HL-60 (cell line): ENCODE measurements at regions not wholly inside any gene's neighbourhood (a gene's known extent, or its start where the extent isn't known, plus 50 kb on each side); places are given as distances from the start of the nearest gene placed in this dataset.

Experiments
- DNase-seq, 2 experiments: peaks; one replicate each; pipeline ENCODE4 v3.0.0-alpha.2; 2010 to 2020; ENCODE audit warnings: low read depth in 1 of 2, low spot score in 1 of 2
- H3K27ac ChIP-seq: fragments of 250-450 bp; sonication (Bioruptor Pico); replicated peaks from 2 replicates; pipeline ENCODE4 v1.5.1; 2020; ENCODE audit warnings: mild to moderate bottlenecking, moderate library complexity
- H3K27me3 ChIP-seq: fragments of 250-450 bp; sonication (Bioruptor Pico); 2 replicates; pipeline ENCODE4 v1.5.1; 2021; ENCODE audit warnings: mild to moderate bottlenecking, moderate library complexity; ENCODE audit not compliant: insufficient read depth, poor library complexity, severe bottlenecking
- H3K4me3 ChIP-seq: replicated peaks from 2 replicates; pipeline ENCODE4 v1.5.1; 2011; ENCODE audit warnings: mild to moderate bottlenecking, control low read depth, low read length; ENCODE audit not compliant: insufficient read depth
- GABPA ChIP-seq: IDR thresholded peaks from 2 replicates; pipeline ENCODE4 v1.6.1; 2012; ENCODE audit warnings: low read depth
- POLR2AphosphoS5 ChIP-seq: IDR thresholded peaks from 2 replicates; pipeline ENCODE4 v1.6.1; 2012; ENCODE audit warnings: low read depth
- SPI1 ChIP-seq: IDR thresholded peaks from 2 replicates; pipeline ENCODE4 v1.6.1; 2012; ENCODE audit warnings: low read depth, mild to moderate bottlenecking, borderline replicate concordance
- TF ChIP-seq, protein P1 (sequence below): IDR thresholded peaks from one replicate; pipeline ENCODE4 v1.5.1; 2011; ENCODE audit warnings: low read length, control low read depth, inconsistent platforms; ENCODE audit not compliant: insufficient read depth
- TF ChIP-seq, protein P2 (sequence below): IDR thresholded peaks from 2 replicates; pipeline ENCODE4 v1.6.1; 2012; ENCODE audit warnings: low read depth; ENCODE audit not compliant: insufficient replicate concordance

DNA sequence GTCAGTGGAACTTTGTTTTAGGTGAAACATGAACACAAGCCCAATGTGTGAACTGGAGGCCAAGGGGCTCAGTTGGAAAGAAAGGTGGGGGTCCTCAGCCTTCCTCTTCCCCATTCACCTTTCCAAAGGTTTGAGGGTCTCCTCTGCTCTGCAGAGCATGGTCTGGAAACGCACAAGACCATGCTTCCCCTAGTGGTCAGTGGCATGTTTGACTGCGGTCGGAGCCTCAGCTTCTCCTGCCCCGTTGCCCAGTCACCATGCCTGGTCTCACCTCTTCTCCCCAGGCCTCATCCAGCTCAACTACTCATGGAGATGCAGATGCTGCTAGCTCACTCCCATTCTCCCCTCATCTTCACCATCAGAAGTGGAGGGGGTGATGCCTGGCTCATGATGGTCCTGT lies 340.3 kb downstream of the GADD45G start:
- DNase-seq = no peak
- H3K27ac ChIP-seq = no peak overlapping the region
- TF ChIP-seq, protein P1, sequence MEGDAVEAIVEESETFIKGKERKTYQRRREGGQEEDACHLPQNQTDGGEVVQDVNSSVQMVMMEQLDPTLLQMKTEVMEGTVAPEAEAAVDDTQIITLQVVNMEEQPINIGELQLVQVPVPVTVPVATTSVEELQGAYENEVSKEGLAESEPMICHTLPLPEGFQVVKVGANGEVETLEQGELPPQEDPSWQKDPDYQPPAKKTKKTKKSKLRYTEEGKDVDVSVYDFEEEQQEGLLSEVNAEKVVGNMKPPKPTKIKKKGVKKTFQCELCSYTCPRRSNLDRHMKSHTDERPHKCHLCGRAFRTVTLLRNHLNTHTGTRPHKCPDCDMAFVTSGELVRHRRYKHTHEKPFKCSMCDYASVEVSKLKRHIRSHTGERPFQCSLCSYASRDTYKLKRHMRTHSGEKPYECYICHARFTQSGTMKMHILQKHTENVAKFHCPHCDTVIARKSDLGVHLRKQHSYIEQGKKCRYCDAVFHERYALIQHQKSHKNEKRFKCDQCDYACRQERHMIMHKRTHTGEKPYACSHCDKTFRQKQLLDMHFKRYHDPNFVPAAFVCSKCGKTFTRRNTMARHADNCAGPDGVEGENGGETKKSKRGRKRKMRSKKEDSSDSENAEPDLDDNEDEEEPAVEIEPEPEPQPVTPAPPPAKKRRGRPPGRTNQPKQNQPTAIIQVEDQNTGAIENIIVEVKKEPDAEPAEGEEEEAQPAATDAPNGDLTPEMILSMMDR = no peak
- TF ChIP-seq, protein P2, sequence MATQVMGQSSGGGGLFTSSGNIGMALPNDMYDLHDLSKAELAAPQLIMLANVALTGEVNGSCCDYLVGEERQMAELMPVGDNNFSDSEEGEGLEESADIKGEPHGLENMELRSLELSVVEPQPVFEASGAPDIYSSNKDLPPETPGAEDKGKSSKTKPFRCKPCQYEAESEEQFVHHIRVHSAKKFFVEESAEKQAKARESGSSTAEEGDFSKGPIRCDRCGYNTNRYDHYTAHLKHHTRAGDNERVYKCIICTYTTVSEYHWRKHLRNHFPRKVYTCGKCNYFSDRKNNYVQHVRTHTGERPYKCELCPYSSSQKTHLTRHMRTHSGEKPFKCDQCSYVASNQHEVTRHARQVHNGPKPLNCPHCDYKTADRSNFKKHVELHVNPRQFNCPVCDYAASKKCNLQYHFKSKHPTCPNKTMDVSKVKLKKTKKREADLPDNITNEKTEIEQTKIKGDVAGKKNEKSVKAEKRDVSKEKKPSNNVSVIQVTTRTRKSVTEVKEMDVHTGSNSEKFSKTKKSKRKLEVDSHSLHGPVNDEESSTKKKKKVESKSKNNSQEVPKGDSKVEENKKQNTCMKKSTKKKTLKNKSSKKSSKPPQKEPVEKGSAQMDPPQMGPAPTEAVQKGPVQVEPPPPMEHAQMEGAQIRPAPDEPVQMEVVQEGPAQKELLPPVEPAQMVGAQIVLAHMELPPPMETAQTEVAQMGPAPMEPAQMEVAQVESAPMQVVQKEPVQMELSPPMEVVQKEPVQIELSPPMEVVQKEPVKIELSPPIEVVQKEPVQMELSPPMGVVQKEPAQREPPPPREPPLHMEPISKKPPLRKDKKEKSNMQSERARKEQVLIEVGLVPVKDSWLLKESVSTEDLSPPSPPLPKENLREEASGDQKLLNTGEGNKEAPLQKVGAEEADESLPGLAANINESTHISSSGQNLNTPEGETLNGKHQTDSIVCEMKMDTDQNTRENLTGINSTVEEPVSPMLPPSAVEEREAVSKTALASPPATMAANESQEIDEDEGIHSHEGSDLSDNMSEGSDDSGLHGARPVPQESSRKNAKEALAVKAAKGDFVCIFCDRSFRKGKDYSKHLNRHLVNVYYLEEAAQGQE = no peak
- no peak for TF ChIP-seq SPI1
- no peak for TF ChIP-seq GABPA
- TF ChIP-seq POLR2AphosphoS5 = no peak
- H3K4me3 ChIP-seq = no peak overlapping the region
- H3K27me3 ChIP-seq = peaks cover 7% of the 10 kb centered on the region

DNA sequence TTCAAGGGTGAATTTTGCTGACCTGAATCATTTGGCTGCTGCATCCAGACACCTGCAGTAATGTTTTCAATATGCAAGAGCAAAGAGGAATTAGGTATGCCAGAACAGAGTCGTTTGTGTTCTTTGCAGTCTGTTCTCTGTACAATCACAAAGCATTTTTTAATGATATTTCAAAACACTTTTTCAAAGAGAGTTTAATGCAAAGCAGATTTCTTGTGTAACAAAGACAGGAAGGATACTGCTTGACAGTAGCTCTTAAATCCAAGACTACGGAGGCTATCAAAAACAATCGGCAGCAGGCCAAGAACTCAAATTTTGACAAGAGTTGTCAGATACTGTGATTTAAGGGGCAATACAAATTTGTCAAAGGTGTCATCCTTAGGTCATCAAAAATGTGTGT lies 341.9 kb downstream of the GADD45G start:
- no peaks in the 10 kb centered on the region for H3K27me3 ChIP-seq
- no peak for DNase-seq
- H3K27ac ChIP-seq = no peak overlapping the region
- H3K4me3 ChIP-seq = no peak overlapping the region
- TF ChIP-seq POLR2AphosphoS5 (no peak), GABPA (no peak), SPI1 (no peak)
- TF ChIP-seq, protein P1 = no peak
- TF ChIP-seq, protein P2 = no peak

DNA sequence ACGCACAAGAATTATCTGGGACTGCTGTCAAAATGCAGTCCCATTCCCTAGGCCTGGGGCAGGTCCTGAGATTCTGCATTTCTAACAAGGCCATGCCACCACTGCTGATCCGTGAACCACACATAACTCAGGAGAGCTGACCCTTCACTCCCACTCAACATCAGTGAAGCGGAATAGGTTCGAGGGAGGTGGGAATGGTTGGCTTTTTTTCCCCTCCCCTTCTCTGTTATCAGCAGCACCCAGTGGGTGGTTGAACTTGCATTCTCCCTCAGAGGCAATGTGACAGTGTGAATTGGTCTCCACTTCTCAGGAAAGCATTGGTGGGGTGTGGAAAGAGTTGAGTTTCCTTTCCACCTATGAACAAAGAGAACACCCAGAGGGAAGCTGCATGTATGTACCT lies 344.3 kb downstream of the GADD45G start:
- Histone ChIP-seq H3K27me3 (no peaks in the 10 kb centered on the region), H3K27ac (no peak overlapping the region), H3K4me3 (no peak overlapping the region)
- TF ChIP-seq POLR2AphosphoS5 (no peak), SPI1 (no peak), GABPA (no peak)
- TF ChIP-seq, protein P2 = no peak
- TF ChIP-seq, protein P1 = no peak
- no peak for DNase-seq
